ENCODE measurements at regions not wholly inside any gene's neighbourhood (a gene's known extent, or its start where the extent isn't known, plus 50 kb on each side); places are given as distances from the start of the nearest gene placed in this dataset.

GRCh38 chr9:88628114-88628513, 93.1 kb downstream of the NXNL2 start:
- no peak for TF ChIP-seq CTCF (IDR thresholded peaks at IDR 0.05)
- TF ChIP-seq PRDM15 (CRISPR knock-in tag; IDR thresholded peaks at IDR 0.05): no peak
- no peak for TF ChIP-seq ATF1 (CRISPR knock-in tag; IDR thresholded peaks at IDR 0.05)
- no peak for TF ChIP-seq NFYB (CRISPR knock-in tag; conservative IDR thresholded peaks at IDR 0.05; ENCODE audit: low read depth)
- TF ChIP-seq ATF2 (CRISPR knock-in tag; IDR thresholded peaks at IDR 0.05; ENCODE audit: borderline replicate concordance, low read depth): no peak
- TF ChIP-seq E2F1 (CRISPR knock-in tag; IDR thresholded peaks at IDR 0.05): no peak
- no peak for TF ChIP-seq ZBTB21 (CRISPR knock-in tag; IDR thresholded peaks at IDR 0.05; ENCODE audit: borderline replicate concordance)
- TF ChIP-seq USF2 (CRISPR knock-in tag; IDR thresholded peaks at IDR 0.05): no peak
- TF ChIP-seq MXD4 (CRISPR knock-in tag; IDR thresholded peaks at IDR 0.05; ENCODE audit: borderline replicate concordance): no peak
- TF ChIP-seq MAX (CRISPR knock-in tag; IDR thresholded peaks at IDR 0.05): no peak
- TF ChIP-seq STAT6 (CRISPR knock-in tag; conservative IDR thresholded peaks at IDR 0.05; ENCODE audit: low read depth): no peak

All from WTC11 (cell line).